IPS DF 6.9 (cell line): ENCODE measurements at regions not wholly inside any gene's neighbourhood (a gene's known extent, or its start where the extent isn't known, plus 50 kb on each side); places are given as distances from the start of the nearest gene placed in this dataset.

Source experiments
- DNase-seq: peaks from one replicate; pipeline ENCODE4 v3.0.0-alpha.2; 2013; ENCODE audit warnings: low read depth, low spot score
- H3K27ac ChIP-seq: one replicate; pipeline ENCODE4 v1.5.1; 2013; ENCODE audit warnings: low read length, control low read depth
- H3K27me3 ChIP-seq: 2 replicates; pipeline ENCODE4 v1.6.1; 2013; ENCODE audit warnings: mild to moderate bottlenecking, low read length; ENCODE audit not compliant: control insufficient read depth, insufficient read depth
- H3K36me3 ChIP-seq: 2 replicates; pipeline ENCODE4 v1.6.1; 2013; ENCODE audit warnings: low read length; ENCODE audit not compliant: control insufficient read depth, insufficient read depth
- H3K4me1 ChIP-seq: 2 replicates; pipeline ENCODE4 v1.6.1; 2013; ENCODE audit warnings: low read length; ENCODE audit not compliant: control insufficient read depth, insufficient read depth
- H3K4me3 ChIP-seq: 2 replicates; pipeline ENCODE4 v1.5.1; 2013; ENCODE audit warnings: mild to moderate bottlenecking, low read length
- H3K9me3 ChIP-seq: 2 replicates; pipeline ENCODE4 v1.6.1; 2013; ENCODE audit warnings: low read length, inconsistent platforms; ENCODE audit not compliant: control insufficient read depth, insufficient read depth
- WGBS: extraction: QIAGEN DNeasy Blood & Tissue Kit; methylation state at CpG from one replicate; pipeline ENCODE4 v1.1.7; 2013; ENCODE audit warnings: mixed read lengths, missing lambda C conversion rate; ENCODE audit not compliant: insufficient read length, insufficient coverage; 5-methylcytosine and 5-hydroxymethylcytosine counted together

- no CpG with 5 or more reads among the region's 5 CpGs for WGBS
- DNase-seq: no peak
- Histone ChIP-seq H3K27ac (no peak overlapping the region), H3K9me3 (no peaks in the 10 kb centered on the region), H3K36me3 (no peaks in the 10 kb centered on the region), H3K27me3 (no peaks in the 10 kb centered on the region), H3K4me1 (peaks cover 1% of the 10 kb centered on the region; the same call in 1 of the 2 replicates), H3K4me3 (no peak overlapping the region)
These were observed 561.8 kb downstream of the BNC2 start for GRCh38 chr9:16308645-16309044.

GRCh38 chr9:16309082-16309468 lies 561.4 kb downstream of the BNC2 start:
- Histone ChIP-seq H3K36me3 (no peaks in the 10 kb centered on the region), H3K4me1 (peaks cover 1% of the 10 kb centered on the region; the same call in 1 of the 2 replicates), H3K27me3 (no peaks in the 10 kb centered on the region), H3K27ac (no peak overlapping the region), H3K4me3 (no peak overlapping the region), H3K9me3 (no peaks in the 10 kb centered on the region)
- WGBS: no CpG with 5 or more reads among the region's 5 CpGs
- DNase-seq: no peak

GRCh38 chr9:16309469-16310271 lies 560.8 kb downstream of the BNC2 start:
- no peaks in the 10 kb centered on the region for H3K27me3 ChIP-seq
- H3K36me3 ChIP-seq: no peaks in the 10 kb centered on the region
- H3K27ac ChIP-seq: no peak overlapping the region
- no peak for DNase-seq
- WGBS: no CpG with 5 or more reads among the region's 24 CpGs
- no peak overlapping the region for H3K4me3 ChIP-seq
- peaks cover 1% of the 10 kb centered on the region; the same call in 1 of the 2 replicates for H3K4me1 ChIP-seq
- H3K9me3 ChIP-seq: no peaks in the 10 kb centered on the region

- no peak for DNase-seq
- Histone ChIP-seq H3K4me1 (peaks cover 1% of the 10 kb centered on the region; the same call in 1 of the 2 replicates), H3K4me3 (no peak overlapping the region), H3K27me3 (no peaks in the 10 kb centered on the region), H3K9me3 (no peaks in the 10 kb centered on the region), H3K27ac (no peak overlapping the region), H3K36me3 (no peaks in the 10 kb centered on the region)
- no CpG with 5 or more reads among the region's 26 CpGs for WGBS
These were observed 560.0 kb downstream of the BNC2 start for GRCh38 chr9:16310278-16311110.

DNA sequence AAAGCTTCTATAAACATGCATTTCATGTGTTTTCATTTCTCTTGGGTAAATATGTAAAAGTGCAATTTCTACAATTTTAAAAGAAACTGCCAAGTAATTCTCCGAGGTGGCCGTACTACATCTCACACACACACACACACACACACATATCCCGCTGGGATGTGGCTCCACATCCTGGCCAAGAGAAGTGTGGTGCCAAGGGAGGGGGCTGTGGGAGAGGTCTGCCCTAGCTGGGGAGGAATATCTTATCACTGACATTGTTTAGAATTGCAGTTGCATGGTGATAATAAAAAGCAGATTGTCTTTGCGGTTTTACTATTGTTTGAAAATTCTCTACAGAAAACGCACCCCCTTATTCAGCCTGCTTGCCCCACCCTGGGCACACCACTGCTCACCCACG lies 558.4 kb downstream of the BNC2 start:
- WGBS: no CpG with 5 or more reads among the region's 6 CpGs
- no peak for DNase-seq

GRCh38 chr9:16312962-16313546 lies 557.4 kb downstream of the BNC2 start:
- H3K27me3 ChIP-seq: no peaks in the 10 kb centered on the region
- no CpG with 5 or more reads among the region's 10 CpGs for WGBS
- H3K36me3 ChIP-seq: no peaks in the 10 kb centered on the region

More for the DNA sequence above, 558.4 kb downstream of the BNC2 start:
- Histone ChIP-seq H3K27me3 (no peaks in the 10 kb centered on the region), H3K9me3 (no peaks in the 10 kb centered on the region), H3K27ac (no peak overlapping the region), H3K4me3 (no peak overlapping the region), H3K36me3 (no peaks in the 10 kb centered on the region), H3K4me1 (peaks cover 1% of the 10 kb centered on the region; the same call in 1 of the 2 replicates)

DNA sequence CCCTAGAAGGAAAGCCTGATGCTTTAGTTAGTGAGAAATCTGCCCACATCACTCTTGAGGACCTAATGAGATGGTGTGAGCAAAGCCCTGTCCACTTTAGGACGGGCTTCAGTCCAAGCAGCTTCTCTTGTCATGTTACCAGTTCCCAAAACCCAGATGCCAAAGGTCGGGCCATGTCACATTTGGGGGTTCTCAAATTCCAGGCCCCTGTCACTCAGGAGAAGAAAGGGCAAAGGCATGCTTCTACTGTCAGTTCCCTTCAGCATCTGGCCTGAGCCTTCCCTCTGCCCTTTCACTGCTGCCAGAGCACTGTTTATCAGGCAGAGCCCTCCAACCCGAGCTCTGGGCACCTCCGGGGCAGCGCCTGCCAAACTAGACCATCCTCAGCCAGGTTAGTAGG lies 556.0 kb downstream of the BNC2 start:
- DNase-seq: no peak
- no CpG with 5 or more reads among the region's 5 CpGs for WGBS
- no peaks in the 10 kb centered on the region for H3K27me3 ChIP-seq
- H3K36me3 ChIP-seq: no peaks in the 10 kb centered on the region
- no peak overlapping the region for H3K4me3 ChIP-seq
- no peaks in the 10 kb centered on the region; the same call in 1 of the 2 replicates for H3K4me1 ChIP-seq
- no peaks in the 10 kb centered on the region for H3K9me3 ChIP-seq
- H3K27ac ChIP-seq: no peak overlapping the region

More at GRCh38 chr9:16312962-16313546, 557.4 kb downstream of the BNC2 start:
- Histone ChIP-seq H3K27ac (no peak overlapping the region), H3K9me3 (no peaks in the 10 kb centered on the region), H3K4me3 (no peak overlapping the region), H3K4me1 (peaks cover 1% of the 10 kb centered on the region; the same call in 1 of the 2 replicates)
- DNase-seq: no peak

DNA sequence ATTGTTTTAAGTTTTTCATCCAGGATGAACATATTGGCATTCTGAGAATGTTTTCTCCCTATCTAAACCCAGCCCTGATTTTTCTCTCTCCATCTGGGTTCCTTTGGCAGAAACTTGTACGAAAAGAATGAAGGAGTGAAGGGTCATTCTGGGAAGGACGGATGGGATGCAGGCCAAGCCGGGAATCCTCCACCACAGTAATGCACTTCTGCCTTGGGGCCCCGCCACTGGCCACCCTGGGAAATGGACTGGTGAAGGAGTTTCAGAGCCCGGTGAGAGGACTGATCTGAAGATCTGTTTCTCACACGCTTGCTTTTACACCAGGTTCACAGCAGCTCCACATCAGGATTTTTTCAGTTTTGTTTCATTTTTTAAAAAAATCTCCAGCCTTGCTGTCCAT lies 554.8 kb downstream of the BNC2 start:
- H3K4me1 ChIP-seq: no peaks in the 10 kb centered on the region
- no peaks in the 10 kb centered on the region for H3K27me3 ChIP-seq
- no peaks in the 10 kb centered on the region for H3K9me3 ChIP-seq
- no peak overlapping the region for H3K4me3 ChIP-seq
- no peak for DNase-seq
- no CpG with 5 or more reads among the region's 6 CpGs for WGBS
- no peaks in the 10 kb centered on the region for H3K36me3 ChIP-seq
- no peak overlapping the region for H3K27ac ChIP-seq

- no peak overlapping the region for H3K27ac ChIP-seq
- H3K27me3 ChIP-seq: no peaks in the 10 kb centered on the region
- WGBS: no CpG with 5 or more reads among the region's 9 CpGs
- no peaks in the 10 kb centered on the region for H3K4me1 ChIP-seq
- no peak for DNase-seq
- H3K36me3 ChIP-seq: no peaks in the 10 kb centered on the region
- H3K9me3 ChIP-seq: no peaks in the 10 kb centered on the region
- H3K4me3 ChIP-seq: no peak overlapping the region
These were observed 554.0 kb downstream of the BNC2 start for GRCh38 chr9:16316456-16316855.
